HCT116 (cell line): ENCODE measurements at regions not wholly inside any gene's neighbourhood (a gene's known extent, or its start where the extent isn't known, plus 50 kb on each side); places are given as distances from the start of the nearest gene placed in this dataset.

Source experiments
- ATAC-seq: fragments of 200-7000 bp; cut with Tn5 transposase; 2 replicates; pipeline ENCODE4 v1.9.1; 2020; ENCODE audit warnings: mild to moderate bottlenecking, moderate library complexity
- BruUV-seq: library from RNA; stranded (reverse); fragments of 400-500 nt; replicated peaks from 2 replicates; lab custom pipeline; 2021; lab: Mats Ljungman, UMichigan
- CTCF ChIA-PET: fragments of 300-600 bp; sonication (Branson Sonifier 250); formaldehyde crosslinking; loops from one replicate; lab custom pipeline; 2021; ENCODE audit warnings: antibody characterized with exemption; lab: Charles Lee
- POLR2A ChIA-PET: fragments of 300-600, 350-600 bp; sonication (Branson Sonifier 250); formaldehyde crosslinking; loops from one replicate; lab custom pipeline; 2021; ENCODE audit warnings: antibody characterized with exemption; lab: Charles Lee
- RAD21 ChIA-PET, 2 experiments: fragments of 300-600 bp; sonication (Branson Sonifier 250); formaldehyde crosslinking; loops; one replicate each; lab custom pipeline; 2023; ENCODE audit warnings: low total read pairs in 2 of 2; ENCODE audit not compliant: uncharacterized antibody in 2 of 2, unreplicated experiment in 2 of 2, low non-redundant PET in 1 of 2; lab: Charles Lee
- DNase-seq: peaks from one replicate; pipeline ENCODE4 v3.0.0-alpha.2; 2010; ENCODE audit warnings: low read depth, low spot score
- H2AFZ ChIP-seq: fragments of 200-600 bp; shearing (Covaris generic), sonication (generic); 2 replicates; pipeline ENCODE4 v1.6.1; 2017; ENCODE audit warnings: low read depth, mixed run types, mixed read lengths, antibody characterized with exemption, low read length; ENCODE audit not compliant: poor library complexity, severe bottlenecking
- H3K27ac ChIP-seq: 2 replicates; pipeline ENCODE4 v1.5.1; 2012; ENCODE audit warnings: low read depth, low read length
- H3K27me3 ChIP-seq: fragments of 200-600 bp; sonication (generic); 2 replicates; pipeline ENCODE4 v1.6.1; 2016; ENCODE audit warnings: mixed run types, low read length, mixed read lengths; ENCODE audit not compliant: insufficient read depth
- H3K36me3 ChIP-seq, 2 experiments: fragments of 200-500 bp in 1 of 2; fragments of 200-600 bp in 1 of 2; sonication (Bioruptor generic) in 1 of 2; sonication (generic) in 1 of 2; 2 replicates each; pipeline versions ENCODE4 v1.5.1 to v1.6.1; 2014 to 2016; ENCODE audit warnings: low read length in 2 of 2, inconsistent platforms in 1 of 2, mixed read lengths in 1 of 2, mixed run types in 1 of 2; ENCODE audit not compliant: insufficient read depth in 2 of 2, control insufficient read depth in 1 of 2
- H3K4me1 ChIP-seq, 2 experiments: fragments of 200-600 bp in 1 of 2; sonication (generic) in 1 of 2; 2 replicates each; pipeline versions ENCODE4 v1.5.1 to v1.6.1; 2012 to 2017; ENCODE audit warnings: low read length in 2 of 2, inconsistent platforms in 1 of 2, mild to moderate bottlenecking in 1 of 2, mixed read lengths in 1 of 2, mixed run types in 1 of 2, moderate library complexity in 1 of 2; ENCODE audit not compliant: insufficient read depth in 2 of 2, control insufficient read depth in 1 of 2
- H3K4me2 ChIP-seq: fragments of 200-600 bp; sonication (generic); 2 replicates; pipeline ENCODE4 v1.6.1; 2017; ENCODE audit warnings: mixed run types, low read length, mixed read lengths
- H3K4me3 ChIP-seq, 2 experiments: fragments of 200-600 bp in 1 of 2; sonication (generic) in 1 of 2; replicated peaks in 1 of 2; 2 replicates each; pipeline ENCODE4 v1.5.1; 2011 to 2016; ENCODE audit warnings: low read length in 2 of 2, control low read depth in 1 of 2, low read depth in 1 of 2, mild to moderate bottlenecking in 1 of 2, mixed read lengths in 1 of 2, mixed run types in 1 of 2
- H3K79me2 ChIP-seq: fragments of 200-600 bp; sonication (generic); 2 replicates; pipeline ENCODE4 v1.6.1; 2017; ENCODE audit warnings: mild to moderate bottlenecking, mixed run types, low read length, moderate library complexity, mixed read lengths; ENCODE audit not compliant: insufficient read depth
- H3K9ac ChIP-seq: fragments of 200-600 bp; sonication (generic); 2 replicates; pipeline ENCODE4 v1.6.1; 2016; ENCODE audit warnings: low read length, mixed read lengths
- H3K9me2 ChIP-seq: fragments of 200-600 bp; sonication (generic), shearing (Covaris generic); 2 replicates; pipeline ENCODE4 v1.6.1; 2017; ENCODE audit warnings: mixed run types, mild to moderate bottlenecking, moderate library complexity; ENCODE audit not compliant: insufficient read depth
- H3K9me3 ChIP-seq, 2 experiments: fragments of 200-500 bp in 1 of 2; fragments of 200-600 bp in 1 of 2; sonication (Bioruptor generic) in 1 of 2; sonication (generic) in 1 of 2; 2 replicates each; pipeline ENCODE4 v1.6.1; 2014 to 2017; ENCODE audit warnings: low read length in 2 of 2, mixed read lengths in 2 of 2, inconsistent platforms in 1 of 2, low read depth in 1 of 2, mild to moderate bottlenecking in 1 of 2, mixed run types in 1 of 2, moderate library complexity in 1 of 2; ENCODE audit not compliant: control insufficient read depth in 1 of 2, insufficient read depth in 1 of 2
- H4K20me1 ChIP-seq: fragments of 200-600 bp; sonication (generic), shearing (Covaris generic); 2 replicates; pipeline ENCODE4 v1.6.1; 2017; ENCODE audit warnings: mixed run types, mild to moderate bottlenecking, moderate library complexity; ENCODE audit not compliant: insufficient read depth
- CBX3 ChIP-seq: IDR thresholded peaks from 2 replicates; pipeline ENCODE4 v1.6.1; 2012; ENCODE audit warnings: low read depth
- EGR1 ChIP-seq: IDR thresholded peaks from 2 replicates; pipeline ENCODE4 v1.6.1; 2012; ENCODE audit warnings: low read depth
- ELF1 ChIP-seq: IDR thresholded peaks from 2 replicates; pipeline ENCODE4 v1.6.1; 2012; ENCODE audit warnings: low read depth, borderline replicate concordance
- EZH2 ChIP-seq: fragments of 200-600 bp; sonication (generic); IDR thresholded peaks from 2 replicates; pipeline ENCODE4 v1.6.1; 2017; ENCODE audit warnings: antibody characterized with exemption, mixed run types
- EZH2phosphoT487 ChIP-seq: fragments of 200-600 bp; IDR thresholded peaks from 2 replicates; pipeline ENCODE4 v1.6.1; 2018; ENCODE audit warnings: antibody characterized with exemption, borderline replicate concordance
- FOSL1 ChIP-seq: IDR thresholded peaks from 2 replicates; pipeline ENCODE4 v1.6.1; 2012; ENCODE audit warnings: low read depth
- JUND ChIP-seq: IDR thresholded peaks from 2 replicates; pipeline ENCODE4 v1.6.1; 2012
- MAX ChIP-seq: IDR thresholded peaks from 2 replicates; pipeline ENCODE4 v1.6.1; 2012
- POLR2A ChIP-seq: IDR thresholded peaks from 2 replicates; pipeline ENCODE4 v1.7.0; 2011; ENCODE audit warnings: borderline replicate concordance; ENCODE audit not compliant: insufficient read depth, insufficient read length; ENCODE audit errors: extremely low read depth
- POLR2AphosphoS5 ChIP-seq: IDR thresholded peaks from 2 replicates; pipeline ENCODE4 v1.6.1; 2011; ENCODE audit warnings: mild to moderate bottlenecking, low read depth, low read length, moderate library complexity
- RAD21 ChIP-seq: IDR thresholded peaks from 2 replicates; pipeline ENCODE4 v1.6.1; 2012; ENCODE audit warnings: low read depth, mild to moderate bottlenecking
- REST ChIP-seq: IDR thresholded peaks from 2 replicates; pipeline ENCODE4 v1.6.1; 2012; ENCODE audit warnings: low read depth
- SIN3A ChIP-seq: IDR thresholded peaks from 2 replicates; pipeline ENCODE4 v1.6.1; 2012; ENCODE audit warnings: low read depth
- SP1 ChIP-seq: IDR thresholded peaks from 2 replicates; pipeline ENCODE4 v1.6.1; 2012; ENCODE audit warnings: low read depth
- SRF ChIP-seq: IDR thresholded peaks from 2 replicates; pipeline ENCODE4 v1.6.1; 2012; ENCODE audit warnings: low read depth
- TCF7L2 ChIP-seq: IDR thresholded peaks from 2 replicates; pipeline ENCODE4 v1.7.0; 2011; ENCODE audit warnings: borderline replicate concordance, inconsistent platforms; ENCODE audit not compliant: insufficient read depth, insufficient read length; ENCODE audit errors: extremely low read depth
- YY1 ChIP-seq: IDR thresholded peaks from 2 replicates; pipeline ENCODE4 v1.6.1; 2011; ENCODE audit warnings: low read length, low read depth, moderate library complexity, mild to moderate bottlenecking; ENCODE audit not compliant: insufficient replicate concordance; ENCODE audit errors: extremely low read depth
- ZBTB33 ChIP-seq: IDR thresholded peaks from 2 replicates; pipeline ENCODE4 v1.6.1; 2011; ENCODE audit warnings: mild to moderate bottlenecking, low read length, moderate library complexity; ENCODE audit not compliant: insufficient replicate concordance; ENCODE audit errors: extremely low read depth
- ZFX ChIP-seq: fragments of 450-650 bp; IDR thresholded peaks from 2 replicates; pipeline ENCODE4 v1.6.1; 2017
- ZNF274 ChIP-seq: fragments of 200-500 bp; sonication (Bioruptor generic); IDR thresholded peaks from 2 replicates; pipeline ENCODE4 v1.6.1; 2014; ENCODE audit warnings: mild to moderate bottlenecking, low read depth, low read length, inconsistent platforms
- intact Hi-C: fragments of 100-400 bp; cut with micrococcal nuclease; formaldehyde crosslinking; loops from 2 replicates; pipeline ENCODE4 v1.10.0; 2022

DNA sequence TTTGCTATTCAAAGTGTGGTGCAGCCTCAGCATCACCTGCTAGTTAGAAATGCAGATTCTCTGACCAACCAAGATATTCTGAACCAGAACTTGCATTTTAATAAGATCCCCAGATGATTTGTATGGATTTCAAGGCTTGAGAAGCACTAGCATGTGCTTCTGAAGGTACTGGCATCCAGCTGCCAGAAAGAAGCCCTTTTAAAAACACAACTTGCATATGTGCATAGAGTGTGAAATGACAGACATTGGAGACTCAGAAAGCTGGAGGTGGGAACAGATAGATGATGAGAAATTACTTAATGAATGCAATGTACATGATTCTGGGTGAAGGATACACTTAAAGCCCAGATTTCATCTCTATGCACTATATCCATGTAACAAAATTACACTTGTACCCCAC lies 409.3 kb upstream of the SPTLC3 start (continued):
- no peak for TF ChIP-seq POLR2A
- no peak for TF ChIP-seq ZNF274
- no peak for TF ChIP-seq JUND
- no peak for TF ChIP-seq SRF
- TF ChIP-seq EZH2: no peak
- no peak for TF ChIP-seq MAX
- TF ChIP-seq CBX3: no peak
- no peak for TF ChIP-seq SP1
- no peak for TF ChIP-seq ELF1
- no peak for TF ChIP-seq RAD21
- no peak for TF ChIP-seq SIN3A
- no peak for TF ChIP-seq EGR1

DNA sequence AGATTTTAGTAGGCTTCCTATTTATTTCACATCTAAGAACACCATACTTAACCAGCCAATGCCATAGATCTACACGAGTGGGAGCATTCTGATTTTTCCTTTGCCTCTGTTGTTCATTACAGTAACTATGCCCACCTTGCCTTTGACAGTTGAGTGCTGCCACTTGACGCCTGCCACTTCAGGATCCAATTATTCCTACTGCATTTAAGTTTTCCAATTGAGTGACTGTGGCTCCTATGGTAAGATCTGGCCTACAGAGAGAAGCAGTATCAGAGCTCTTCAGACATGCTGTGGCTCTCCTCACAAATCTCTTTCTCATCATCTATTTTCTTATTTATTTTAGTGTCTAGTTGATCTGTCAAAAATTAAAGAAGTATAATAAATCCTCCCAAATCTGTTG lies 403.0 kb upstream of the SPTLC3 start:
- ChIA-PET CTCF (no interaction called here), POLR2A (no interaction called here), RAD21 (no interaction called here)
- H3K27ac ChIP-seq: no peak overlapping the region
- no peak overlapping the region for H3K4me2 ChIP-seq
- H4K20me1 ChIP-seq: no peaks in the 10 kb centered on the region
- H3K4me3 ChIP-seq: no peak overlapping the region
- intact Hi-C loops: no loop called here
- no peaks in the 10 kb centered on the region for H3K9me2 ChIP-seq
- no peaks in the 10 kb centered on the region for H3K4me1 ChIP-seq
- DNase-seq: no peak
- no peaks in the 10 kb centered on the region for H3K27me3 ChIP-seq
- no peak overlapping the region for H2AFZ ChIP-seq
- H3K9ac ChIP-seq: no peak overlapping the region
- no peaks in the 10 kb centered on the region for H3K36me3 ChIP-seq
- no TSS peak for BruUV-seq
- no peaks in the 10 kb centered on the region for H3K79me2 ChIP-seq
- H3K9me3 ChIP-seq: peaks cover 6 to 20% of the 10 kb centered on the region in 2 experiments; a peak in 2 of 4 replicates
- ATAC-seq: no peak
- TF ChIP-seq EZH2phosphoT487 (no peak), CBX3 (no peak), ZFX (no peak), POLR2AphosphoS5 (no peak), ELF1 (no peak), REST (no peak), RAD21 (no peak), SP1 (no peak), FOSL1 (no peak), EZH2 (no peak), JUND (no peak), ZBTB33 (no peak), TCF7L2 (no peak), YY1 (no peak)
